Fibroblast of peridontal ligament (primary cell): ENCODE measurements at regions not wholly inside any gene's neighbourhood (a gene's known extent, or its start where the extent isn't known, plus 50 kb on each side); places are given as distances from the start of the nearest gene placed in this dataset.

ENCODE experiments used
- DNase-seq: peaks from one replicate; pipeline ENCODE4 v3.0.0-alpha.2; 2010; ENCODE audit errors: extremely low read depth

DNA sequence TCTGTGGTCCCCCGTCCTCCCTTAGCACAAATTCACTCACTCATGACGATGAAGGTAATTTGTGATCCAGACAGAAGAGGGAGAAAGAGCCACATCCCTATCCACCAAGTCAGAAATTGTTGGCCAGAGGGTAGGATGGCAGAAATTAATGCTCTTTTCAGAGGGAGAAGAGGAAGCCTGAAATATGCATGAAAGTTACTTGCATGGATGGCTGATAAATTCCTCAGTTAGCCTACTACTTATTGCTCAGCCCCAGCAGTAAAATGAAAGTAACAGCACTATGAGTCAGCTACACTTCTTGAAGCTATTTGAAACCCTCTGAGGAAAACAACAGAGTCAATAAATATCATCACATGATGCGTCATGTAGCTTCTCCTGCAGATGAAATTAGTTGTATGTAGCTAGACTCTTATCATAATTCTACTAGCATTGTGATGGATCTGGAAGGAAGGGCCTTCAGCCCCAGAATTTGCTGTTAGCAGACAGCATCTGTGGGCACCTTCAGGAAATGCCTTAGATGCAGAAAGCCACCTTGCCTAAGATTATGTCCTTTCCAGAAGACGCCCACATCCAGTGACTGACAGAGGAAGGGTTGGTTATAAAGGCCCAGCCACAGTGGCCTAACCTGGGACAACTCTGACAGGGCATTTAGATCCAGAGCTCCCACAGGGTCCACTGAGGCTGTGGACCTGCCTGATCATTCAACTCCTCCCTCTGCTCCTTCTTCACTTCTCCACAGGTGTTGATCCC lies 81.2 kb upstream of the CCDC112 start:
- DNase-seq = peak; percentile 95

DNA sequence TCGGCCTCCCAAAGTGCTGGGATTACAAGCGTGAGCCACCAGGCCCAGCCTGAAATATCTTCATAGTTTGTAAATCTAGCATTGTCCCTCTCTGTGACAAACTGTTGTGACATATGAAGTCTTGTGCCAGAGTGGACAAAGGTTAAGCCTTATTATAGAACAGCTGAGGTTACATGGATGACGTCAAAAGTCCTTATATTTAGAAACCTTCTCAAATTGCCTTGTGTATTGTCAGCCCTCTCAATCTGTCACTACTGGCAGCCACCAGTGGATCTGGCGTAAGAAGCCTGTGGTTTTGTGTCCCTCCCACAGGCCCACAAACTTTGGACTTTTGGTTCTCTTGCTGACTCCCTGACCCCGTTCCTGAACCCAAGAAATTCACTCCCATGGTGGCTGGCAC lies 79.4 kb upstream of the CCDC112 start:
- peak; percentile 77 for DNase-seq

DNA sequence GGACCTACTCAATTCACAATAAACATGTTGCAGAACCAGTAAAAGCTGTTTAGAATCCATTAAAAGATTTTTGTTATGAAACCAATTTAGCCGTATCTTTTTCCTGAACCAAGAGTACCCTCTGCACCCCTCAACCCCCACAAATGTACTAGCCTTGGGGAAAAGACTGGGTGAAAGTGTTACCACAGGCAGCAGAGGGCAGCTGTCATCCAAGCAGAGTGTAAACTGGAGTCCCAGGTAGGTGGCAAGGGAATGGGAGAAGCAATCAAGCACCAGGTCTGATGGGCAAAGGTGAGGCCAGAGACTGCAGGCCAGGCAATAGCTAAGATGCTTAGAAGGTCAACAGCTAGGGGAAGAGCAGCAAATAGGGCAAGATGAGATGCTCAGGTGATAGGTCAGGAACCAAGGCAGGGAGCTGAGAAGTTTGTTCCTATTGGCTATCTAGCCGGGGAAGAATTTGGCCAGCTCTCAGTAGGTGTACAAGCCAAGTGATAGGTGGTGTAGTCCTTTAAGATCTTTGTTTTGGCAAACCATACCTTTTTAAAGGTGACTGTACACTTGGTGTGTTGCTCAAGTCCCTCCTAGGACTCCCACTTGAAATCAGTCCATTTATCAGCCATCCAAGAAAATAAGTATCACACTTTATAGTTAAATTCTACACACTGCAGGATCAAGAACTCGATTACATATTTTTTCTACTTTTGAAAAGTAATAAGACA lies 77.8 kb upstream of the CCDC112 start:
- DNase-seq = no peak

DNA sequence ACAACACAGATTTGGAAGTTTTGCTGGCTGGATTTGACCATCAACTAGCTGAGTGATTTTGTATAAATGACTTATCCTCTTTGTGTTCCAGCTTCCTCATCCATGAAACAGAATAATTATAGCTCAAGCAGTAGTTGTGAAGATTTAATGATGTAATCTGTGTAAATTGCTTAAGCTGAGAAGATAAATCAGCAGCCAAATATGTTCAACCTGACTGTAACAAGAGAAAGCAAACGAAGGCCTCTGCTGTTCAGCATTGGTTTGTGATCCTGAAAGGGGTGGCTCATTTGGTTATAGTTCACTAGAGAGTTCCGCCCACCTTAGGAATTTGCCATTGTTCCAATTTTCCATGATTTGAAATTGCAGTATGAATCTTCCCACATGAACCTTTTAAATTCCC lies 75.7 kb upstream of the CCDC112 start:
- DNase-seq = peak; percentile 55

DNA sequence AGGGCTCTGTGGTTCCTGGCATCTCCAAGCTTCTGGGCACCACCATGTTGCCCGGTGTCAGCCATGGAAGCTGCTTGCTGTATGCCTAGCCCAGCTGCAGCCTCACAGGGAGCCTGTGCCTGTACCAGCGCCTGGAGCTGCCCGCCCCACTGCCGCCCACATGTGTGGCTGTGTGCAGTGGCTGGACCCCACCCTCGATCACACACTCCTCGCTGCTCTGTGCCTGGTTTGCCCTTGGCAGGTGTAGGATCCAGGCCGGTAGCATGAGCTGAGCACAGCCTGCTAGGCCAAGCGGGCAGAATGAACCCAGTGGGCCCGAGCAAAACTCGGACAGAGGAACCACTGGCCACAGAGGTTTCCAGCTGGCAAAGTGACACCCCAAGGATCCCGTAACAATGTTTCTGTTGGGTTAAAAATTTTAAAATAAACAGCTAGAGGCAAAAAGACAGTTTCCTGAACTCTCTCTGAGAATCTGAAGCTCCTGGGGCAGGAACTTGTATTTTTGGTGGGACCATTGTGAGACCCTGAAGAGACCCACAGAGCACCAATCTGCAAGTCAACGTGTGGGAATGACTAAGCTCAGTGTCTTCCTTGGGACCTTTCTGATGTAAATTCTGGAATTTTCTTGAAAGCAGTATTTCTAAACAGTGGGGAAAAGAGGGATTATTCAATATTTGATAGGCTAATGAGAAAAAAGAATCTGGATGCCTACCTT lies 73.1 kb upstream of the CCDC112 start:
- DNase-seq = no peak

DNA sequence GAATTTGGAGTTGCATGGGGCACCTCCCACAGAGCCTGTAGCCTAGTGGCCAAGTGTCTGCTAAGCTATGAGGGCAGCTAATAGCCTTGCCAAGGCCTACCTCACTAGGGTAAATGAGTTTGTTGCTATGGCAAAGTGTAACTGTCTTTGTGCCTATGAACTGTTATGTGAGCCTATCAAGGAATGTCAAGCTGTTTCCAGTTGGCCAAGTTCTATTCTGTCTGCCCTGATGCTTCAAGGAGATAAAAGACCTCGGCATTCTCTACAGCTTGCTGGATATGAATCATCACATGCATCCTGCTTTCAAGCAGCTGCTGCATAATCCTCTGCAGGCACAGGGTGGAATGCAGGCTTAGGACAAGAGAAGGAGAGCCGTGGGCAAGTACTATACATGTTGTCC lies 69.8 kb upstream of the CCDC112 start:
- DNase-seq = peak; percentile 91

DNA sequence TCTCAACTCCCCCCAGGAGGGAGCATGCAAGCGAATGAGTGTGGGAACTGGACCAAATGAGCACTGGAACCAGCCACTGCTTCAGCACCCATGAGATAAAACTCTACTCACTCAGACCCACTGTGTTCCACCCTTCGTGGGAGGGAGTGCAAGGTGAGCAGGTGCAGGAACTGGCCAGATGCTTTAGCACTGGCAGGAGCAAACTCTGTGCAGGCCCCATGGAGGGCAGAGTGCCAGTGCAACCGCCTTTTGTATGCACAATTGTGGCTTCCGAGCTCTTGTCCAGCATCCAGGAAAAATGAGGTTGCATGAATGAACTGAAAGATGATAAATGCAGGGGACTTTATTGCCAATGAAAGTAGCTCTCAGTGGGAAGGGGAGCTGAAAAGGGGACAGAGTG lies 67.4 kb upstream of the CCDC112 start:
- no peak for DNase-seq

DNA sequence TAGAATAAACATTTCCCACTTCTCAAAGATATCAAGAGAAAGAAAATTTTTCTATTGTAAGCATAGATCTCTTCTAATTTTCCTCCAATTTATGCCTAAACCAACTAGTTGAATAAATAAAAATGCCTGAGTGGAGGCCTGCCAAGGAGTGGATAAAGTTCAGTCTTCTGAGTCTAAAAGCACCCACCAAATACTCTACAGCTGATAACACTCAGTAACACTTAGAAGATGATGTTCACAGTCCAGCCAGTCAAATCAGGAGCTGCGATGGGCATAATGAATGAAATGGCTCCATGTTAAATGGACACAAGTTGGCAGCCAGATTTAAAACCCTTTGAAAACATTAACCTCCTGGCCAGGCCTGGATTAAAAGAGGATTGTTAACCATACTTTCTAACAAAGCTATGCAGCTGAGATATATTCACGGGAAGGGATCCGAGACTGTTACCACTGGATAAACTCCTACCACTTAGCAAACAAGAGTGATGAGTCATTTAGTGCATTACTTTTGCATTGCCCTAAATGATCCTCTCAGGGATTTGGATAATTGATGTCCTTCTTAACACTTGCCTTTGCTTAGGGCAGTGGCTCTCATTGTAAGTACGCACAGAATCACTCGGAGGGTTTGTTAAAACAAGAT lies 63.7 kb upstream of the CCDC112 start:
- peak; percentile 42 for DNase-seq

DNA sequence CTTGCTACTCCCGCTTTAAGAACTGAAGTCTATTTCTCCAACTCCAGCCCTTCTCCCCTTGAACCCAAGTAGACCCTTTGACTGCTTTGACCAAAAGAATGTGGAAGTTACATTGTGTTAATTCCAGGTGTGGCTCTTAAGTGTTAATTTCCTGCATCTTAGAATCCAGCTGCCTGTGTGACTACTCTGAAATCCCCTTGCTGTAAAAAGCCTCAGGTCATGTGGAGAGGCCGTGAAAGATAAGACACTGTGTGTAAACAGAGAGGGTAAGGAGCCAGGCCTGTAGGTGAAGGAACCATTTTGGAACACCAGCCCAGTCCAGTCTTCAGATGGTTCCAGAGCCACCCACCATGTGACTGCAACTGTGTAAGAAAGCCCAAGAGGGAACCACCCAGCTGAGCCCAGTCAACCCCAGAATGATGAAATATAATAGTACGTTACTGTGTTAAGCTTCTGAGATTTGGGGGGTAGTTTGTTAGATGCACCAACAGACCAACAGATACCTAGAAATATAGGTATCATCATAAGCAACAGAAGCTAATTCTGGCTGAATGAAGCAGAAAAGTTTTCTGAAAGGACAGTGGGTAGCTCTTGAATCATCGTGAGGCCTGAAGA lies 59.4 kb upstream of the CCDC112 start:
- DNase-seq = no peak

DNA sequence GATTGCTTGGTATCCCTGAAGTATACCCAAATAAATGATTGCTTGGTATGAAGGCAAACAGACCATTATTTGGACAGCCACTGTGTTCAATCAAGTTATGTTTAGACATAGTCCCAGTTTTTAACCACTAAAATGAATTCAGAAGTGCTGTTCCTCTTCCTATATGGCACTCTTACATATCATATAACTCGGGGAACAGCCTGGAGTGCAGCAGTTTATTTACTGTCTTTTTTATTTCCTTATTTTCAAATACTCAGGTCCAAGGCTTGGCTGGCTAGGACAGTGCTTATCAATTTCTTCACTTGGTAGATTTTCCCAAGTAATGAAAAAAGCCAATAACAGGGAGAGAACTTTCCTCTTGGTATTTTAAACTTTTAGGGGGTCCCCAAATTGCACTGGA lies 58.6 kb upstream of the CCDC112 start:
- no peak for DNase-seq

DNA sequence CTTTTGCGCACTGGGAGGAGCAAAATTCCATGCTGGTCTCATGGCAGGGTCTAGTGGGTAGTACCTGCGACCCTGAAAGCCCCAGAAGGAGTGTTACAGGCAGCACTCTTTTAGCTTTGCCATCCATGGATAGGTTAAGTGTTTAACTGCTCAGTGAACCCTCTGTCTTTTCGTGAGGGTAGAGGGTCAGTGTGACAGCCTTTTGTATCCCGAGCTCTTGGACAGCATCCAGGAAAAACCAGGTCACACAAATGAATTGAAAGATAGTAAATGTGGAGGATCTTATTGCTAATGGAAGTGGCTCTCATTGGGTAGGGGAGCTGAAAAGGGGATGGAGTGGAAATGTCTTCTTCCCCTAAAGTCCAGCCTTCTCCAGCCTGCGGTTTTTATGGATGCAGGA lies 57.8 kb upstream of the CCDC112 start:
- no peak for DNase-seq

DNA sequence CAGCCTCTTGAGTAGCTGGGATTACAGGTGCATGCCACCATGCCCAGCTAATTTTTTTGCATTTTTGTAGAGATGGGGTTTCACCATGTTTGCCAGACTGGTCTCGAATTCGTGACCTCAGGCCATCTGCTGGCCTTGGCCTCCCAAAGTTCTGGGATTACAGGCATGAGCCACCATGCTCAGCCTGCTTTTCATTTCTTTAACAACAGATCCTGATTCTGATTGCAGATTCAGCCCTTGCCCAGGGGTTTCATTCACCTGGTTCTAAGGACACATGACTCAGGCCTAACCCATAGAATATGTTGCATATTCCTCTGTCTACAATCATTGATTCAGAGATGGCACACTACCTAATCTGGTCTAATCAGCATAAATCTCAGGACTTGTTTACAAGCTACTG lies 56.1 kb upstream of the CCDC112 start:
- no peak for DNase-seq

DNA sequence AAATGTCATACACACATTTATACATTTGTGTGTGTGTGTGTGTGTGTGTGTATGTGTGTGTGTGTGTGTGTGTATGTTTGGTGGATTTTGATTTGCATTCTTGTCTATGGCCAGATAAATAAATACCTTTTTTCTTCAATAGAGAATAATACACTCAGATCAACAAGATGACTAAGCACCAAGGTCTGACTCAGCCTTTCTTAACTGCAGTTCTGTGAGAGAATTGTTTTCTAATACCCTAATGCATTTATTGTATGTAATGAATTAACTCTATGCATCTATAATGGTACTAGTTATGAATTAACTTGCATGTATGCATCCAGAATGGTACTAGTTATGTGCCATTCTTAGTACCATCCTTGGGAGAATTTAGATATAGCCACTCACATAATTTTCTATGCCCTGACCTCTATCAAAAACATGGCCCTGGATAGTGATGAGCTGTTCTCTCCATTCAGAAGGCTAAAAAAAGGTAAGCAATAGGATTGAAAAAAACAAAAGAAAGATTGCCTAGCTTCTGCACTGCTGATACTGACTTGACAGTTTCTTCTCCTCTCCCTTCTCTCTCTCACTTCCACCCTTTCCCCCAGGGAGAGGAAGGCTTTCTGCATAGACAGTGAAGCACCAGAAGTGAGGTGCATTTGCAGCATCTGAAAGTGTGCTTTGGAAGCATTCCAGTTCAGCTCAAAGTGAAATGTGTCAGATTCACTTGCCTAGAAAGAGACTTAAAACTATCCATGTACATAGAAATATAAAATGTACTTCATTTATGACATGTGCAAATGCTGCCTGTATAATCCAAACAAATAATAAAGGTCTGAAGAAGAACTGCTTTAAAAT lies 55.1 kb upstream of the CCDC112 start:
- DNase-seq = peak; percentile 57

DNA sequence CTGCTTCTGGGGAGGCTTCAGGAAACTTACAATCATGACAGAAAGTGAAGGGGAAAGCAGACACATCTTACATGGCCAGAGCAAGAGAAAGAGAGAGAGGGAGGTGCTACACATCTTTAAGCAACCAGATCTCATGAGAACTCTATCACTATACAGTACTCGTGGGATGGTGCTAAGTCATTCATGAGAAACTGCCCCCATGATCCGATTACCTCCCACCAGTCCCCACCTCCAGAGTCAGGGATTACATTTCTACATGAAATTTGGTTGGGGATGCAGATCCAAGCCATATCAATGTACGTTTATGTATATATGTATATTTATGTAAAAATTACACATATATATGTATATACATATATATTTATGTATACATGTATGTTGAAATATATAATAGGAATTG lies 54.4 kb upstream of the CCDC112 start:
- no peak for DNase-seq

DNA sequence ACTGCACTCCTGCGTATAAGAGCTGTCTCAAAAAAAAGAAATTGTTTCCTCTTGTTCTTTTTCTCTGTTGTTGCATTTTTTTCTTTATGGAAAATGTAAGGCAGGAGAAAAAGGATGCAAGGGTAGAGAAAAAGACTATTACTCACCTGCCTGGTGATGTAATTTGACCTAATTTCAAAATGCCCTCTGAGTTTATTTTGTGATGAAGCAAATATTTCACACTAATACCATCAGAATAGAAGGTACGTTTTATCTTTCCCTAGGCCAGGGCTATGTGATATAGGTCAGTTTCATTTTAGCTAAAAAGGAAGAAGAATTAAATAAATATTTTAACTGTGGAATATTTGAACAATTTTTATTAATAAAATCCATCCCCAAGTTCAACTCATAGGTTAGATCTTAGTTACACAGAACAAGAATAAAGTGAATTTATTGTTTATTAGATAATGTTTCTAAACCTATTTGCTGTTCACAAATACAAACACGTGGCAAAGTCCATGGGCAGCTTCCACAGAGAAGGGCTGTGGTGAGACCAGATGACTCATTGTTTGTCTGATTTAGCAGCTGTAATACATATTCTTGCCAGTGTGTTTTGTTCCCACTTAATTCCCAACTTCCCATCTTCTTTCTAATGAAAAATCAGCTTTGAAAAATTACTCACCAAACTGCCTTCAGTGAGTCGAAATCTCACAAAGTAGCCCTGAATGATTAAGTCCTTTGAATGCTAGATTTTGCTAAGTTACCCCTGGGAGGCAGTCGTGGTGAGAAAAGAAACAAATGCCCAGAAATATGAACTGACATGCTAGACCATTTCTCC lies 52.8 kb upstream of the CCDC112 start:
- peak; percentile 89 for DNase-seq

DNA sequence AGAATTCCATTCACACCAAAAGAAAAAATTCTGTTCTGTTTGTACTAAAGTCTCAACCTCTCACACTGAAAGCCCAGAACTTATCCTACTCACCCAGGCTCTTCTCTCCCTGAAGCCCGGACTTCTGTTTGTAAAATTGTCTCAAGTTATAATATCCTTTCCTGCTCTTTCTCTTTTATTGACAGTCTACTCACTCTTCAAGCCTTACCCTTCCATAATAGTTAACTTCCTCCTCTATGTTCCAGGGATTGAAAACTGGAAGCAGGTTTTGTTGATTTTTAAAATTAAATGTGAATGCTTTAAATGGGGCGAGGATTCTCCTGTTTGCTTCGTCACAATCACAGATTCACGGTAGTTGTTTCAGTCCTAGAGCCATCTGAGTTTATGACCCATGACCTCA lies 51.7 kb upstream of the CCDC112 start:
- DNase-seq = no peak
